GM23338 (cell line): ENCODE measurements at regions not wholly inside any gene's neighbourhood (a gene's known extent, or its start where the extent isn't known, plus 50 kb on each side); places are given as distances from the start of the nearest gene placed in this dataset.

Experiments
- ATAC-seq: fragments of 200-7000 bp; cut with Tn5 transposase; 3 replicates; pipeline ENCODE4 v1.9.1; 2020
- DNase-seq: peaks from one replicate; pipeline ENCODE4 v3.0.0-alpha.2; 2015; ENCODE audit warnings: low spot score
- H2AFZ ChIP-seq: fragments of 200-600 bp; sonication (generic); 2 replicates; pipeline ENCODE4 v1.8.0; 2016; ENCODE audit warnings: antibody characterized with exemption, mild to moderate bottlenecking, moderate library complexity
- H3F3A ChIP-seq: fragments of 200-600 bp; sonication (generic); replicated peaks from 2 replicates; pipeline ENCODE4 v1.8.0; 2017; ENCODE audit warnings: antibody characterized with exemption, mixed run types, low read depth
- H3K27ac ChIP-seq: fragments of 200-600 bp; sonication (generic); 2 replicates; pipeline ENCODE4 v1.6.1; 2016; ENCODE audit warnings: low read depth
- H3K27me3 ChIP-seq: fragments of 200-600 bp; sonication (generic); 2 replicates; pipeline ENCODE4 v1.8.0; 2016; ENCODE audit warnings: mild to moderate bottlenecking, mixed run types, moderate library complexity; ENCODE audit not compliant: insufficient read depth
- H3K36me3 ChIP-seq: fragments of 200-600 bp; sonication (generic); 2 replicates; pipeline ENCODE4 v1.8.0; 2016; ENCODE audit warnings: mild to moderate bottlenecking; ENCODE audit not compliant: insufficient read depth
- H3K4me1 ChIP-seq: fragments of 200-600 bp; sonication (generic); 2 replicates; pipeline ENCODE4 v1.8.0; 2016; ENCODE audit warnings: mild to moderate bottlenecking, moderate library complexity; ENCODE audit not compliant: insufficient read depth
- H3K4me2 ChIP-seq: fragments of 200-600 bp; sonication (generic); 2 replicates; pipeline ENCODE4 v1.7.1; 2017; ENCODE audit warnings: mixed run types
- H3K4me3 ChIP-seq: fragments of 200-600 bp; sonication (generic); 2 replicates; pipeline ENCODE4 v1.6.1; 2016; ENCODE audit warnings: mixed run types
- H3K79me2 ChIP-seq: fragments of 200-600 bp; sonication (generic); replicated peaks from 2 replicates; pipeline ENCODE4 v1.8.0; 2017; ENCODE audit warnings: mild to moderate bottlenecking; ENCODE audit not compliant: insufficient read depth
- H3K9me2 ChIP-seq: fragments of 200-600 bp; sonication (generic); 2 replicates; pipeline ENCODE4 v1.8.0; 2017; ENCODE audit not compliant: insufficient read depth
- H4K20me1 ChIP-seq: fragments of 200-600 bp; sonication (generic); replicated peaks from 2 replicates; pipeline ENCODE4 v1.8.0; 2017; ENCODE audit warnings: mild to moderate bottlenecking; ENCODE audit not compliant: insufficient read depth
- H3K27ac Mint-ChIP-seq: 2 replicates; pipeline ENCODE4 v1.8.0; 2020; ENCODE audit warnings: inconsistent platforms, mild to moderate bottlenecking, moderate library complexity, mixed read lengths
- H3K27me3 Mint-ChIP-seq: 3 replicates; pipeline ENCODE4 v1.8.0; 2022; ENCODE audit warnings: low read depth, mild to moderate bottlenecking, moderate library complexity, mixed read lengths, inconsistent platforms; ENCODE audit not compliant: insufficient read depth, poor library complexity
- H3K36me3 Mint-ChIP-seq: 3 replicates; pipeline ENCODE4 v1.8.0; 2021; ENCODE audit warnings: low read depth, mild to moderate bottlenecking, inconsistent platforms, moderate library complexity, mixed read lengths
- H3K4me1 Mint-ChIP-seq: 3 replicates; pipeline ENCODE4 v1.8.0; 2020; ENCODE audit warnings: mild to moderate bottlenecking, inconsistent platforms, mixed read lengths
- H3K4me3 Mint-ChIP-seq: 3 replicates; pipeline ENCODE4 v1.8.0; 2021; ENCODE audit warnings: moderate library complexity, mild to moderate bottlenecking, inconsistent platforms, mixed read lengths
- H3K9me3 Mint-ChIP-seq: 3 replicates; pipeline ENCODE4 v1.8.0; 2020; ENCODE audit warnings: moderate library complexity, mild to moderate bottlenecking, inconsistent platforms, mixed read lengths
- CREB1 ChIP-seq: fragments of 250-450 bp; sonication (Bioruptor Pico); IDR thresholded peaks from 2 replicates; pipeline ENCODE4 v1.5.0; 2020; ENCODE audit warnings: low read depth, mild to moderate bottlenecking, moderate library complexity
- EZH2 ChIP-seq: fragments of 200-600 bp; sonication (generic); IDR thresholded peaks from one replicate; pipeline ENCODE4 v1.8.0; 2017; ENCODE audit warnings: antibody characterized with exemption, mild to moderate bottlenecking, low read depth; ENCODE audit not compliant: unreplicated experiment
- EZH2phosphoT487 ChIP-seq: fragments of 200-600 bp; sonication (generic); IDR thresholded peaks from one replicate; pipeline ENCODE4 v1.8.1; 2018; ENCODE audit warnings: antibody characterized with exemption; ENCODE audit not compliant: unreplicated experiment
- JUNB ChIP-seq: IDR thresholded peaks from one replicate; pipeline ENCODE4 v1.6.1; 2016; ENCODE audit warnings: antibody characterized with exemption; ENCODE audit not compliant: unreplicated experiment
- NANOG ChIP-seq: IDR thresholded peaks from 2 replicates; pipeline ENCODE4 v1.6.1; 2016; ENCODE audit warnings: antibody characterized with exemption, borderline replicate concordance
- POLR2AphosphoS5 ChIP-seq: IDR thresholded peaks from 2 replicates; pipeline ENCODE4 v1.6.1; 2016; ENCODE audit warnings: antibody characterized with exemption, low read depth
- STAT1 ChIP-seq: IDR thresholded peaks from one replicate; pipeline ENCODE4 v1.6.1; 2016; ENCODE audit warnings: antibody characterized with exemption; ENCODE audit not compliant: unreplicated experiment
- ZNF114 ChIP-seq: fragments of 250-450 bp; sonication (Bioruptor Pico); IDR thresholded peaks from 2 replicates; pipeline ENCODE4 v1.5.0; 2020; ENCODE audit warnings: mild to moderate bottlenecking, moderate library complexity
- ZNF331 ChIP-seq: fragments of 250-450 bp; sonication (Bioruptor Pico); IDR thresholded peaks from 2 replicates; pipeline ENCODE4 v1.5.0; 2020; ENCODE audit warnings: low read depth, mild to moderate bottlenecking, moderate library complexity
- TF ChIP-seq, protein P1 (sequence below): IDR thresholded peaks from 2 replicates; pipeline ENCODE4 v1.6.1; 2016; ENCODE audit warnings: antibody characterized with exemption
- TF ChIP-seq, protein P2 (sequence below): IDR thresholded peaks from one replicate; pipeline ENCODE4 v1.6.1; 2018; ENCODE audit warnings: antibody characterized with exemption; ENCODE audit not compliant: unreplicated experiment
- TF ChIP-seq, protein P3 (sequence below), 2 experiments: fragments of 200-600 bp in 1 of 2; sonication (generic) in 1 of 2; conservative IDR thresholded peaks; 2 replicates each; pipeline versions ENCODE4 v1.5.1 to v1.6.1; 2016 to 2017; ENCODE audit warnings: antibody characterized with exemption in 2 of 2, low read depth in 2 of 2, mild to moderate bottlenecking in 2 of 2, moderate library complexity in 1 of 2
- TF ChIP-seq, protein P4 (sequence below): fragments of 250-450 bp; sonication (Bioruptor Pico); IDR thresholded peaks from 2 replicates; pipeline ENCODE4 v1.5.0; 2020; ENCODE audit warnings: mild to moderate bottlenecking, moderate library complexity

DNA sequence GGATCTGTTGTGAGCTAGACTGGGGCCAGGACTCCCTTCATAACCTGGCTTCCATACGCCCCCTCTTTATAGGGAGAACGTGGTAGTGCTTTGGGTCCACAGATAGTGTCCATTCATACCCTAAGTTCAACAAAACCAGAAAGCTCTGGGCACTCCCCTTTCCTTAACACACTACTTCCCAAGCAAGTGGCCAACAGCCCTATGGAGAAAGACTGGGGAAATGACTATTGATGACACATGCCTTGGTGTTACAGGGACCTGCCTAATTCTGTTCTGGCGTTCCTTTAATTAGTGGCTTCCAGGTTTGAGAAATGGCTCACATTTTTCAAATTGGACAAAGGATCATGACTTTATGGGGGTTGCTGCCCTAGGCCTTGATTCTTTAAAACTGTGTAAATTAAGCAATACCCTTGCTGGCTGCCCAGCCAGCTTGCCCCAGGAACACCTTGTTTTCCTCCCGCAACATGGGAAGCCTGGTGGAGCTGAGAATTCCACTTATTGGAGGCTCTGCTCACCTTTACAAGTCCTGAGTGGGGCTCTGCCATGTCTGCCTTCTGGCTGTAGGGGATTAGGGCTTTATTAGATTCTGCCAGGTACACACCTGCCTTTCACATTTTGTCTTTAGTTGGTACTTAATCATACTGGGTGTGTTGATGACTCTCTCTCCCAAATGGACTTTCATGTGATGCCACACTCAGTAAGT is 61.1 kb downstream of the RGS12 start:
- Histone ChIP-seq H3K27me3 (no peaks in the 10 kb centered on the region), H3K27ac (no peak overlapping the region), H3K4me2 (no peak overlapping the region), H3K4me1 (peaks cover 8% of the 10 kb centered on the region), H3K9me2 (no peaks in the 10 kb centered on the region), H3F3A (no peaks in the 10 kb centered on the region), H3K4me3 (no peak overlapping the region), H3K79me2 (no peaks in the 10 kb centered on the region), H2AFZ (no peak overlapping the region), H4K20me1 (no peaks in the 10 kb centered on the region), H3K36me3 (no peaks in the 10 kb centered on the region)
- TF ChIP-seq ZNF114 (no peak), CREB1 (CRISPR knock-in tag) (no peak), ZNF331 (CRISPR knock-in tag) (no peak), EZH2phosphoT487 (no peak), POLR2AphosphoS5 (no peak), JUNB (no peak), STAT1 (no peak), NANOG (no peak), EZH2 (no peak)
- TF ChIP-seq, protein P1, sequence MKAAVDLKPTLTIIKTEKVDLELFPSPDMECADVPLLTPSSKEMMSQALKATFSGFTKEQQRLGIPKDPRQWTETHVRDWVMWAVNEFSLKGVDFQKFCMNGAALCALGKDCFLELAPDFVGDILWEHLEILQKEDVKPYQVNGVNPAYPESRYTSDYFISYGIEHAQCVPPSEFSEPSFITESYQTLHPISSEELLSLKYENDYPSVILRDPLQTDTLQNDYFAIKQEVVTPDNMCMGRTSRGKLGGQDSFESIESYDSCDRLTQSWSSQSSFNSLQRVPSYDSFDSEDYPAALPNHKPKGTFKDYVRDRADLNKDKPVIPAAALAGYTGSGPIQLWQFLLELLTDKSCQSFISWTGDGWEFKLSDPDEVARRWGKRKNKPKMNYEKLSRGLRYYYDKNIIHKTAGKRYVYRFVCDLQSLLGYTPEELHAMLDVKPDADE, result no peak
- TF ChIP-seq, protein P2, sequence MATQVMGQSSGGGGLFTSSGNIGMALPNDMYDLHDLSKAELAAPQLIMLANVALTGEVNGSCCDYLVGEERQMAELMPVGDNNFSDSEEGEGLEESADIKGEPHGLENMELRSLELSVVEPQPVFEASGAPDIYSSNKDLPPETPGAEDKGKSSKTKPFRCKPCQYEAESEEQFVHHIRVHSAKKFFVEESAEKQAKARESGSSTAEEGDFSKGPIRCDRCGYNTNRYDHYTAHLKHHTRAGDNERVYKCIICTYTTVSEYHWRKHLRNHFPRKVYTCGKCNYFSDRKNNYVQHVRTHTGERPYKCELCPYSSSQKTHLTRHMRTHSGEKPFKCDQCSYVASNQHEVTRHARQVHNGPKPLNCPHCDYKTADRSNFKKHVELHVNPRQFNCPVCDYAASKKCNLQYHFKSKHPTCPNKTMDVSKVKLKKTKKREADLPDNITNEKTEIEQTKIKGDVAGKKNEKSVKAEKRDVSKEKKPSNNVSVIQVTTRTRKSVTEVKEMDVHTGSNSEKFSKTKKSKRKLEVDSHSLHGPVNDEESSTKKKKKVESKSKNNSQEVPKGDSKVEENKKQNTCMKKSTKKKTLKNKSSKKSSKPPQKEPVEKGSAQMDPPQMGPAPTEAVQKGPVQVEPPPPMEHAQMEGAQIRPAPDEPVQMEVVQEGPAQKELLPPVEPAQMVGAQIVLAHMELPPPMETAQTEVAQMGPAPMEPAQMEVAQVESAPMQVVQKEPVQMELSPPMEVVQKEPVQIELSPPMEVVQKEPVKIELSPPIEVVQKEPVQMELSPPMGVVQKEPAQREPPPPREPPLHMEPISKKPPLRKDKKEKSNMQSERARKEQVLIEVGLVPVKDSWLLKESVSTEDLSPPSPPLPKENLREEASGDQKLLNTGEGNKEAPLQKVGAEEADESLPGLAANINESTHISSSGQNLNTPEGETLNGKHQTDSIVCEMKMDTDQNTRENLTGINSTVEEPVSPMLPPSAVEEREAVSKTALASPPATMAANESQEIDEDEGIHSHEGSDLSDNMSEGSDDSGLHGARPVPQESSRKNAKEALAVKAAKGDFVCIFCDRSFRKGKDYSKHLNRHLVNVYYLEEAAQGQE, result no peak
- TF ChIP-seq, protein P3, sequence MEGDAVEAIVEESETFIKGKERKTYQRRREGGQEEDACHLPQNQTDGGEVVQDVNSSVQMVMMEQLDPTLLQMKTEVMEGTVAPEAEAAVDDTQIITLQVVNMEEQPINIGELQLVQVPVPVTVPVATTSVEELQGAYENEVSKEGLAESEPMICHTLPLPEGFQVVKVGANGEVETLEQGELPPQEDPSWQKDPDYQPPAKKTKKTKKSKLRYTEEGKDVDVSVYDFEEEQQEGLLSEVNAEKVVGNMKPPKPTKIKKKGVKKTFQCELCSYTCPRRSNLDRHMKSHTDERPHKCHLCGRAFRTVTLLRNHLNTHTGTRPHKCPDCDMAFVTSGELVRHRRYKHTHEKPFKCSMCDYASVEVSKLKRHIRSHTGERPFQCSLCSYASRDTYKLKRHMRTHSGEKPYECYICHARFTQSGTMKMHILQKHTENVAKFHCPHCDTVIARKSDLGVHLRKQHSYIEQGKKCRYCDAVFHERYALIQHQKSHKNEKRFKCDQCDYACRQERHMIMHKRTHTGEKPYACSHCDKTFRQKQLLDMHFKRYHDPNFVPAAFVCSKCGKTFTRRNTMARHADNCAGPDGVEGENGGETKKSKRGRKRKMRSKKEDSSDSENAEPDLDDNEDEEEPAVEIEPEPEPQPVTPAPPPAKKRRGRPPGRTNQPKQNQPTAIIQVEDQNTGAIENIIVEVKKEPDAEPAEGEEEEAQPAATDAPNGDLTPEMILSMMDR (conservative IDR thresholded peaks at IDR 0.05; ENCODE audit: low read depth in 2 of 2), result no peak
- TF ChIP-seq, protein P4, sequence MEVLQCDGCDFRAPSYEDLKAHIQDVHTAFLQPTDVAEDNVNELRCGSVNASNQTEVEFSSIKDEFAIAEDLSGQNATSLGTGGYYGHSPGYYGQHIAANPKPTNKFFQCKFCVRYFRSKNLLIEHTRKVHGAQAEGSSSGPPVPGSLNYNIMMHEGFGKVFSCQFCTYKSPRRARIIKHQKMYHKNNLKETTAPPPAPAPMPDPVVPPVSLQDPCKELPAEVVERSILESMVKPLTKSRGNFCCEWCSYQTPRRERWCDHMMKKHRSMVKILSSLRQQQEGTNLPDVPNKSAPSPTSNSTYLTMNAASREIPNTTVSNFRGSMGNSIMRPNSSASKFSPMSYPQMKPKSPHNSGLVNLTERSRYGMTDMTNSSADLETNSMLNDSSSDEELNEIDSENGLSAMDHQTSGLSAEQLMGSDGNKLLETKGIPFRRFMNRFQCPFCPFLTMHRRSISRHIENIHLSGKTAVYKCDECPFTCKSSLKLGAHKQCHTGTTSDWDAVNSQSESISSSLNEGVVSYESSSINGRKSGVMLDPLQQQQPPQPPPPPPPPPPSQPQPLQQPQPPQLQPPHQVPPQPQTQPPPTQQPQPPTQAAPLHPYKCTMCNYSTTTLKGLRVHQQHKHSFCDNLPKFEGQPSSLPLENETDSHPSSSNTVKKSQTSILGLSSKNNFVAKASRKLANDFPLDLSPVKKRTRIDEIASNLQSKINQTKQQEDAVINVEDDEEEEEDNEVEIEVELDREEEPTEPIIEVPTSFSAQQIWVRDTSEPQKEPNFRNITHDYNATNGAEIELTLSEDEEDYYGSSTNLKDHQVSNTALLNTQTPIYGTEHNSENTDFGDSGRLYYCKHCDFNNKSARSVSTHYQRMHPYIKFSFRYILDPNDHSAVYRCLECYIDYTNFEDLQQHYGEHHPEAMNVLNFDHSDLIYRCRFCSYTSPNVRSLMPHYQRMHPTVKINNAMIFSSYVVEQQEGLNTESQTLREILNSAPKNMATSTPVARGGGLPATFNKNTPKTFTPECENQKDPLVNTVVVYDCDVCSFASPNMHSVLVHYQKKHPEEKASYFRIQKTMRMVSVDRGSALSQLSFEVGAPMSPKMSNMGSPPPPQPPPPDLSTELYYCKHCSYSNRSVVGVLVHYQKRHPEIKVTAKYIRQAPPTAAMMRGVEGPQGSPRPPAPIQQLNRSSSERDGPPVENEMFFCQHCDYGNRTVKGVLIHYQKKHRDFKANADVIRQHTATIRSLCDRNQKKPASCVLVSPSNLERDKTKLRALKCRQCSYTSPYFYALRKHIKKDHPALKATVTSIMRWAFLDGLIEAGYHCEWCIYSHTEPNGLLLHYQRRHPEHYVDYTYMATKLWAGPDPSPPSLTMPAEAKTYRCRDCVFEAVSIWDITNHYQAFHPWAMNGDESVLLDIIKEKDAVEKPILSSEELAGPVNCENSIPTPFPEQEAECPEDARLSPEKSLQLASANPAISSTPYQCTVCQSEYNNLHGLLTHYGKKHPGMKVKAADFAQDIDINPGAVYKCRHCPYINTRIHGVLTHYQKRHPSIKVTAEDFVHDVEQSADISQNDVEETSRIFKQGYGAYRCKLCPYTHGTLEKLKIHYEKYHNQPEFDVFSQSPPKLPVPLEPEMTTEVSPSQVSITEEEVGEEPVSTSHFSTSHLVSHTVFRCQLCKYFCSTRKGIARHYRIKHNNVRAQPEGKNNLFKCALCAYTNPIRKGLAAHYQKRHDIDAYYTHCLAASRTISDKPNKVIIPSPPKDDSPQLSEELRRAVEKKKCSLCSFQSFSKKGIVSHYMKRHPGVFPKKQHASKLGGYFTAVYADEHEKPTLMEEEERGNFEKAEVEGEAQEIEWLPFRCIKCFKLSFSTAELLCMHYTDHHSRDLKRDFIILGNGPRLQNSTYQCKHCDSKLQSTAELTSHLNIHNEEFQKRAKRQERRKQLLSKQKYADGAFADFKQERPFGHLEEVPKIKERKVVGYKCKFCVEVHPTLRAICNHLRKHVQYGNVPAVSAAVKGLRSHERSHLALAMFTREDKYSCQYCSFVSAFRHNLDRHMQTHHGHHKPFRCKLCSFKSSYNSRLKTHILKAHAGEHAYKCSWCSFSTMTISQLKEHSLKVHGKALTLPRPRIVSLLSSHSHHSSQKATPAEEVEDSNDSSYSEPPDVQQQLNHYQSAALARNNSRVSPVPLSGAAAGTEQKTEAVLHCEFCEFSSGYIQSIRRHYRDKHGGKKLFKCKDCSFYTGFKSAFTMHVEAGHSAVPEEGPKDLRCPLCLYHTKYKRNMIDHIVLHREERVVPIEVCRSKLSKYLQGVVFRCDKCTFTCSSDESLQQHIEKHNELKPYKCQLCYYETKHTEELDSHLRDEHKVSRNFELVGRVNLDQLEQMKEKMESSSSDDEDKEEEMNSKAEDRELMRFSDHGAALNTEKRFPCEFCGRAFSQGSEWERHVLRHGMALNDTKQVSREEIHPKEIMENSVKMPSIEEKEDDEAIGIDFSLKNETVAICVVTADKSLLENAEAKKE (CRISPR knock-in tag), result no peak
- DNase-seq, result no peak
- H3K27ac Mint-ChIP-seq, result no peak overlapping the region
- peaks cover 4% of the 10 kb centered on the region for H3K4me1 Mint-ChIP-seq
- ATAC-seq, result no peak
- no peak overlapping the region for H3K4me3 Mint-ChIP-seq
- no peaks in the 10 kb centered on the region for H3K27me3 Mint-ChIP-seq
- H3K36me3 Mint-ChIP-seq, result 0 out of 3 replicates have a peak, but pooled peaks cover 5% of the 10 kb centered on the region
- H3K9me3 Mint-ChIP-seq, result no peaks in the 10 kb centered on the region
